Tibial nerve (tissue), 4 donors: ENCODE measurements at regions not wholly inside any gene's neighbourhood (a gene's known extent, or its start where the extent isn't known, plus 50 kb on each side); places are given as distances from the start of the nearest gene placed in this dataset.

ENCODE experiments used
- CTCF ChIP-seq, 5 experiments: fragments of 200-600 bp in 3 of 5; fragments of 450-650 bp in 2 of 5; sonication (generic) in 3 of 5; IDR thresholded peaks; one replicate each; pipeline ENCODE4 v1.5.1; 2016 to 2019; ENCODE audit warnings: antibody characterized with exemption in 5 of 5, mild to moderate bottlenecking in 3 of 5, moderate library complexity in 2 of 5
- EP300 ChIP-seq, 2 donors: sonication (generic); formaldehyde crosslinking; IDR thresholded peaks; one replicate each; pipeline ENCODE4 v1.6.1; 2017; ENCODE audit warnings: antibody characterized with exemption in 2 of 2, mild to moderate bottlenecking in 1 of 2
- POLR2A ChIP-seq, 2 donors: fragments of 450-650 bp; IDR thresholded peaks; one replicate each; pipeline ENCODE4 v1.6.1; 2017; ENCODE audit warnings: antibody characterized with exemption in 2 of 2, mild to moderate bottlenecking in 2 of 2, moderate library complexity in 2 of 2

DNA sequence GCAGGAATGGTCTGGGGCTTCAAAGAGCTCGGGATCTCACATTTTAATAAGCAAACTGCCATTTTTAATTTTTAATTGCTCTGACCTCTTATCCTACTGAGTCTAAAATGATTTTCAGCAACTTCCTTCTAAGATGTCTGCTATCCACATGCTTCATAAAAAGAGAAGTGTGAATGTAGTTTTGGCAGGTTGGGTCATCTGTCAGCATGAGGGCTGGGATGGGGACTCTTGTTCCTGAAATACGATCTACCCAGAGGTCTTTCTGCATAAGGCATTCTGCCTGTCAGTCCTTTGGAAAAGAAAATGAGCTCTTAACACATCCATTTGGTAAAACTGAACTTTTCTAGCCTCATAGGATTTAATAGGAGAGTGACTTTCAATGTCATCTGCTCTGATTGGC, 252.8 kb upstream of the APCDD1 start:
- TF ChIP-seq CTCF (IDR thresholded peaks at IDR 0.05) (no peak), POLR2A (IDR thresholded peaks at IDR 0.05) (no peak), EP300 (IDR thresholded peaks at IDR 0.05) (no peak)
